ENCODE measurements at regions not wholly inside any gene's neighbourhood (a gene's known extent, or its start where the extent isn't known, plus 50 kb on each side); places are given as distances from the start of the nearest gene placed in this dataset.

DNA sequence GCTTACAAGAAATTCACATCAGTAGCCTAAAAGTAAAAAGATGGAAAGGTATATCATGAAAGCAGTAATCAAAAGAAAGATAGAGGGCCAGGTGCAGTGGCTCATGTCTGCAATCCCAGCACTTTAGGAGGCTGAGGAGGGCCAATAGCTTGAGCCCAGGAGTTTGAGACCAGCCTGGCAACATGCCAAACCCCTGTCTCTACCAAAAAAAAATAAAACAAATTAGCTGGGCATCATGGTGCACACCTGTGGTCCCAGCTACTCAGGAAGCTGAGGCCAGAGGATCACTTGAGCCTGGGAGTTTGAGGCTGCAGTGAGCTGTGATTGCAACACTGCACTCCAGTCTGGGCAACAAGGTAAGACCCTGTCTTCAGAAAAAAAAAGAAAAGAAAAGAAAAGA, 55.5 kb downstream of the GSPT2 start:
- no peak for DNase-seq

DNA sequence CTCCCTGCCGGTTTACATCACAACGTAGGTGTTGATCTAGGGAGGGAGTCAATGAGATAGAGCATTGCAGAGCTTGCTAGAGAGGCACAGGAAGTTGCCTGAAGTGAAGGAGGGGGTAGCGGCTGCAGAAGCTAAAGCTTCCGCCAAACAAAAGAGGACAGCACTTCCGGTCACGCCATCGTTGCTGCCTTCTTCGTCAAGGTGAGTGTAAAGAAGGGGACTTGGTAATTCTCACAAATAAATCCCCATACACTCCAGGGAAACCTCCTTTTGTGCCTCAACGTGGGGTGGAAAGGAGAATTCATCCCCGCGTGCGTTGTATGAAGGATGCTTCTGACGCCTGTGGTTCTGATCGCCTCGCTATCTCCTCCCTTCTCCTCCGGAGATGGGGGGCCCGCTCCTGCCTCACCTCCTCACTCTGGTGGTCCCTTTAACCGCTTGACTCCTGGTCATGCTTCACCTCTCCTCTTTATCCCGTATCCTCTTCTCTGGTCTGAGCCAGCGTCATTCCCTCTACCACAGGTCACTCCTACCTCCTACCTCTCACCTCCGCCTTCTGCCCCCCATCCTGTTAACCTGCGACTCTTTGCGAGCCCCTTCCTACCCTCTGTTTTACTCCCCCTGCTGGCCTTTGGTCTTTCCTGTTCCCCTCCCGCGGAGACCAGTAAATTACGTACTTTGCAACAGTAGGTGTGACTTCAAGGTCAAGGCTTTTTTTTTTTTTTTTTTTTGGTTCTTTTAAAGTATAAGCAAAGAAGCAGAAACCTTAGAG, 59.9 kb downstream of the GSPT2 start:
- DNase-seq: peak; percentile 59

DNA sequence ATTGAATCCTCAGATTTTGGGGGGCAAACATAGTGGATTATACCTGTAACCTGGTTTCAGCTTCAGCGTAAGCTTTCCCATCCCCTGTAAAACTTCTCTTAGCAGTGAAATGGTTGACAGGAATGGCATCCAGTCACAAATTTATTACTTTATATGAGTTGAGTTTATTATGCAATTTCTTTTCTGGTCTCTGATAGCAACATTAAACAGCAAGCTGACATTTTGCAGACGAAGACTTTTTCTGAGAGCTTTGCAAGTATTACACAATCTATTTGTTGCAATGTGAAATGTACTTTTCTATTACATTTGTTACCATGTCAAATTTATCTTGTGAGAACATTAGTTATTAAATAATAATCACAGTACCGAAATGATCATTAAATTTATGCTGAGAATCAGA, 60.6 kb downstream of the GSPT2 start:
- no peak for DNase-seq

DNA sequence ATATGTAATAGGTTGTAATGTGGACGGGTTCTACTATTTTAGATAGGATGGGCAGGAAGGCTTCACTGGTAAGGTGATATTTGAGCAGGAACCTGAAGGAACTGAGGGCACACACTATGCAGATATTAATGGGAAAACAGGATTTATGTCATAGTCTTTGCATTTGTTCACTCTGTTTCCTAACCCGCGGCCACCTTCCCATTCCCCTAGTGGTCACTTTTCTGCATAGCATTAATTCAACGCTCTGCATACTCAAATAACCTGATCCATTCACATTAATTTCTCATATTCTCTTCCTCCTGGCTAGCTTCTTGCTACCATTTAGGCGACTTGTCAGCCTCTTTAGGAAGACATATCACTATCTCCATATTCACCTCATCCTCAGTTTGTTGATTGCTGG, 61.5 kb downstream of the GSPT2 start:
- DNase-seq: no peak

DNA sequence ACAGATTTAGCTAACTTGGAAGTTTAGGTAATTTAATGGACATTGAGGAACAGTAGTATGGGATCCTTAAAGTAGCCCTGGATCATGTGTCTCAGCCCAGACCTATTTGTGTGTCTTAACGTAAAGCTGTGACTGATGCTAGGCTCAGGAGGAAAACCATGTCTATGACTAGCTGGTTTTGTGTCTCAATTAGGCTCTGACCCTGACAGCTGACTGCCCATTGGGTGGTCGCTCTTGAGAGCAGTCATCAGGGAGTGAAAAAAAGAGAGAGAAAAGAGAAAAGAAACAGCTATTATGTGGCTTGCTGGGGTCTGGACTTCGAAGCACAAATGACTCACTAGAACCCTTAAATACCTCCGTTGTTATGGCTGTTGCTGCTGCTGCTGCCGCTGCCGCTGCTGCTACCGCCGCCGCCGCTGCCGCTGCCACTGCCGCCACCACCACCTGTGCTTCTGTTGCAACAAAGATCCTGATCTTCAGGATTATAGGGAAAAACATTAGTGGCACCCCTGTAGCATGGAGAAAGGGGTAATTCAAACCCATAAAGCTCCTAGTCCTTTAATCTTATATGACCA, 70.7 kb downstream of the GSPT2 start:
- no peak for DNase-seq

DNA sequence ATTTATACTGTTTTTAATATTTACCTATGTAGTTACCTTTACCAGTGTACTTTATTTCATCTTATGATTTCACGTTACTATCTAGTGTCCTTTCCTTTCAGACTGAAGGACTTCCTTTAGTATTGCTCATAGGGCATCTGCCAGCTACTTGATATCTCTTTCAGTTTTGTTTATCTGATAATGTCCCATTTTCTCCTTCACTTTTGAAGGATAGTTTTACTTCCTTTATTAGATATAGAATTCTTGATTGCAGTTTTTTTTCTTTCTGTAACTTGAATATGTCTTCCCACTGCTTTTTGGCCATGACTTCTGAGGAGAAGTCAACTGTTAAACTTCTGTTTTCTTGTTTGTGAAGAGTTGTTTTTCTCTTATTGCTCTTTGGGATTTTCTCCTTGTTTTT, 69.4 kb upstream of the MAGED1 start:
- no peak for DNase-seq

DNA sequence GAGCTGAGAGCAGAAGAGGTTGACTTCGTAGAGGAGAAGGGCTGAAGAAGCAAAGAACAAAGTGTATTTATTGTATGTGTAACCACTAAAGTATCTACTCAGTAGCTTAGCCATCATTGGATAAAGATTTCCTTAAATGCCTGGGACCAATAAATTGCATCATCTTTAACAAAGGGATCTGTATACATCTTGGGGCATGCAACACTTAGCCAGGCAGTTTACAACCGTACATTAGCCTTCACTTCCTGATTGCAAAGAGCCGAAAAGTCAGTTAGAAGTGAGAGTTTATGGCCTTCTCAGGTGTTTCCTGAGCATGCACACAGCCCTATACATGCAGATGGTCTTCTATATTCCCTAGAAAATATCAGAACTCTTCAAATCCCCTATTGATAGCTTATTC, 68.0 kb upstream of the MAGED1 start:
- no peak for DNase-seq

DNA sequence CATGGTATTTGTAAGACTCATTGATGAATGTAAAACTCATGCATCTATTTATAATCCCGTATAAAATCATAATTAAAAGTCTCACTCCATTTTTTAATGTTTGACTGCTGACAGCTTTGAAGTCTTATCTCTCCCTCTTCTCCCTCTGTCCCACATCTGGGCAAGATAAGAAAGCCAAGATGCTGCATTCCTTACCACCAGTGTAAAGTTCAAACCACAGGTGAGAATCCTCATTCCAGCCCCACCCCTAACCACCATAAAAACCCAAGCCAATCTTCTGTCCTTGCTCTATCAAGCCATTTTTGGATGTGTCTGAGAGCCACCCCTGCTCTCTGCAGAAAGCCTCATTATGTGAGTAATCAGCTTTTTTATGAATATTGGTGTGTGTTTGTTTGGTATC, 59.3 kb upstream of the MAGED1 start:
- no peak for DNase-seq

DNA sequence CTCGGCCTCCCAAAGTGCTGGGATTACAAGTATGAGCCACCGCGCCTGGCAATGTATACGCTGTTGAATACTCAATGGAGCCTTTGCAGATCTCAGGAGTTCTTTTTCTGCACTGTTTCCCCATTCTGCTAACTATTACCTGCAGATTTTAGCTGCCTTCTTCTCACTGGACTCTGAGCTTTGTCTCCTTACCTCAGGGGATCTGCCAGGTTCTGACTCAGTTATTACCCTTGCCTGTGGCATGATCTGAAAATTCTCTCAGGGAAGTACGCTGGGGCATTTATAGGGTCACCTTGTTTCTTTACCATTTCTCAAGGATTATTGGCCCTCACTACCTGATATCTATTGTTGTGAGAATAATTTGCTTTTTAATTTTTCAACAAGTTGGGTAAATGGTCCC, 56.6 kb upstream of the MAGED1 start:
- no peak for DNase-seq

DNA sequence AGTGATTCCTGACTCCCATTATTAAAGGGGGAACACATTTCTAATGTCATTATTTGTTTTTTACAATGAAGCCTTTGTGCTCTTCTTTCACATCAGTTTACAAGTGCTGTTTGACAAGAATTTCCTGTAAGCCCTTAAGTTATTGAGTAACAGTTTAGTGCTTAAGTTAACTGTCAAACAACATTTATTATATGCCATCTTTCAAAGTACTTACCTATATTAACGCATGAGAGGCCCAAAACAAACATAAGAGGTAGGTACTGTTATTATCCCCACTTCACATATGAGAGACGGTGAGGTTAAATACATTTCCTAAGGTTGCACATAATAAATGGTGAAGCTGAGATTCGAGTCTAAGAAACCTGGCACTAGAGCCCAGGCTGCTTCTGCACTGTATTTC, 56.0 kb upstream of the MAGED1 start:
- no peak for DNase-seq

DNA sequence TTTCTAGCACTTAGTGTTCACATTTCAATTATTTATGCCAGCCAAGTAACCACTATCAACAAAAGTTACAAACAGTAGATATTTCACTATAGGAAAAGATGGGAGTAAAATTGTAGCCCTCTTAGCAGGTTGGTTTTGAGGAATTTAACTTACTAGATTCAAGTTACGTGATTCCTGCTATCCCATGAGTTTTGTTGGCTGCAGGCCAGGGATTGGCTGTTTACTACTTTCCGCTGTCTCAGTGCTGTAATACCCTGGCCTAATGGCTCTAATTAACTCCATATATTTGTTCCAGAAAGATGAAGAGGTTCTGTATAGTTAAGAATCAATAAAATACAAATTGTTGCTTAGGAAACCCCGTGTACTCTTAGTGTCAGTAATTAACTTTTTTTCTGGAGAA, 55.5 kb upstream of the MAGED1 start:
- no peak for DNase-seq
